Embryonic facial prominence (tissue), 1 donor: ENCODE measurements at regions not wholly inside any gene's neighbourhood (a gene's known extent, or its start where the extent isn't known, plus 50 kb on each side); places are given as distances from the start of the nearest gene placed in this dataset.
"Not testable (repeated sequence)": the region's sequence is repeated elsewhere in the genome, so short reads cannot be mapped to it uniquely, and the experiment has no call there.

ENCODE experiments used
- DNase-seq: peaks from one replicate; pipeline ENCODE4 v3.0.0-alpha.2; 2016; ENCODE audit errors: extremely low spot score

DNA sequence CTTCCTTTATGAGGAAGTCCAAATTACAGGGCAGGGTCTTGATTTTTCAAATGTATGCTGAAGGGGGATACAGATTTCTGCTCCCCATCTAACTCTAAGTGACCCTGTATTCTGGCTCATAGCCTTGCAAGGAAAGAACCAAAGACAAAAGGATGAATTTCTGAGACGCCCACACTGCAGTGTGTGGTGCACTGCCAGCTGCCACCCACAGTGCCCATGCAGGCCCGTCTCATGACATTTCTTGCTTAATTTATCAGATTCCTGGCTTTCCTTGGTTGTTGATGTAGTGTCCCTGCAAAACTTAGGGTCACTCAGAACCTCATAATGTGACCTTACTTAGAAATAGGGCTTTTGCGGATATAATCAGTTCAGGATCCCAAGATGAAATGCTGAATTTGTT is 68.0 kb downstream of the CBLN4 start:
- no peak for DNase-seq

DNA sequence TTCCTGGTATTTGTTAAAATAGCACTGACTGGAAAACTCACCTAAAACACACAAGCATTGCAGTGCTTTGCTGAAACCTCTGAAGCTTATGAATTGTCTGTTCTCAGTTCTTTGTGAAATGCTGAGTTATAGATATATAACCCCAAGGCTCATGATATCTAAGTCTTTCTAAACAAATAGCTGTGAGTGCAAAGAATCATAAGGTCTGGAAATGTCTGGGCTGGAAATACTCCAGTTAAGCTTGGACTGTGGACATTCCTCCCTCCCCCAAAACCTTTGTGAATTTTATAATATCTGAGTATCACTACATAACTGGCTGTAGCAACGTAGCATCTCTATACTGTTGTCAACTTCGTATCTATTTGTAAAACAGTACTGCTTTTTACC is 69.1 kb downstream of the CBLN4 start:
- no peak for DNase-seq

DNA sequence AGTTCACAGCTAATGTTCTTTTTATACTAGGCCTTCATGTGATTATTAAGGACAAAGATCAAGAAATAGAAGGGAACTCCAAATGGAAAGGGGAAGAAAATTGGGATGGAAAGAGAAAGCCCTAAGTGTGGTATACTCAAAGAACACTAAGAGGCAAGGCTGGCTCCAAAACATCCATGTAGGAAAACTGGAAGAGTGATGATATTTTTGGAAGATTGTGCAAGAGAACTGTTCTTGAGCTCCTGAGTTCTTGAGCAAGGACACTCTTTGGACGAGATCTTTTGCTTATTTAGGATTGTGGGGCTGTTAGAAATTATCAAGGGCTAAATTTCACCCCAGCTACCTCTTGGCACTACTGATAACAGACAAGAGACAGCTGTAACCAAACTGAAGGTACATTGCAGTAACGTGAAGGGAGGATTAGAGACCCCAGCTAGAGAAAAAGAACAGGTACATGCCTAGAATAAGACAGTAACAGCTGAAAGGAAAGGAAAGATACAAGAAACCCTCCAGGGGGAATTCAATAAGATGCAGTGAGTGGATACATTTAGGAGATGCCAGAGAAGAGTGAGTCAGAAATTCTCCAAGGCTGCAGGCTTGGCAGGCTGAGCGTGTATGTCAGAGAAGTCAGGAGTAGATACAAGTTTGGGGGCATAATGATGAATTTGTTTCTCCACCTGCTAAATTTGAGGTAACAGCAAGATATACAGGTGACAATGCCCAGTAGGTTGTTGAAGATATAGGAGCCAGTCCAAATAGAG is 69.7 kb downstream of the CBLN4 start:
- no peak for DNase-seq

DNA sequence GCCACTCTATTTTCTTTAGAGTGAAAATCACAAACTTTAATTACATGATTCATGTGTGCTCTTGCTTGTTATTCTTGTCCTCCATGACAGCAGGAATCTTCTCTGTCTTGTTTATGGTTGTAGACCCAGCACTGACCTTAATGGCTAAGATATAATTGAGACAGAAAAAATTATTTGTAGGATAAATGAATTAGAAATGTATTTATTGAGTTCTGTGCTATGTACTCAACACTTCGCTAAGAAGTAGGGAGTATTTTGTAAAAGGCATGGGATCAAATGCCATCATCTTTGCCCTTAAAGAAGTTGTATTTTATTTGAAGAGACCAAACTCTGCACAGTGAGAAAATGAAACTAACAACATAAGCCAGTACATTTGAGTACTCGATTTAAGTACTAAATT is 71.2 kb downstream of the CBLN4 start:
- no peak for DNase-seq

DNA sequence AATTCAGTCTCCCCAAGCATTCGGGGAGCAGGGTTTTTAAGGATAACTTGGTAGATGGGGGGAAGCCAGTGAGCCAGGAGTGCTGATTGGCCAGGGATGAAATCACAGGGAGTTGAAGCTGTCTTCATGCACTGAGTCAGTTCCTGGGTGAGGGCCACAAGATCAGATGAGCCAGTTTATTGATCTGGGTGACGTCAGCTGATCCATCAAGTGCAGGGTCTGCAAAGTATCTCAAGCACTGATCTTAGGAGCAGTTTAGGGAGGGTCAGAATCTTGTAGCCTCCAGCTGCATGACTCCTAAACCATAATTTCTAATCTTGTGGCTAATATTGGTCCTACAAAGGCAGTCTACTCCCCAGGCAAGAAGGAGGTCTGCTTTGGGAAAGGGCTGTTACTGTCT is 74.4 kb downstream of the CBLN4 start:
- not testable (repeated sequence) for DNase-seq

- DNase-seq: no peak
Observed at GRCh38 chr20:55928266-55928665, 77.1 kb downstream of the CBLN4 start.

DNA sequence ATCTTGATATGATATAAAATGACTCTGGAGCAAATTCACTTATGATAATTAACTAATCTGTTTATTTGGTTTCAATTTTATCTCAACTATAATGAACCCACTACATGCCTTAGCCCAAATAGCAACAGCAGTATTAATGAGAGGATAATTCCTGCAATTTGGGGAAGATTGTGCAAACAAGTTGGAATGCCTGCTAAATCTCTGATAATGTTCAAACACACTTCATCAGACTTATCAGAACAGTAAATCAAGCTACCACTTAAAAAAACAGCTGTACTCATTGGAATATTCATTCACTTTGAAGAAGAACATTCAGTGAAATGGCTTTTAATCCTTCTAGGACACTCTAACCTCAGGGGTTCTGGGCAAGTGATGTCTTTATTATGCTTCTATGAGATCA is 85.4 kb downstream of the CBLN4 start:
- DNase-seq: no peak

- DNase-seq: no peak
Observed at GRCh38 chr20:55919319-55919718, 86.0 kb downstream of the CBLN4 start.

GRCh38 chr20:55918471-55918870 is 86.8 kb downstream of the CBLN4 start:
- no peak for DNase-seq

DNA sequence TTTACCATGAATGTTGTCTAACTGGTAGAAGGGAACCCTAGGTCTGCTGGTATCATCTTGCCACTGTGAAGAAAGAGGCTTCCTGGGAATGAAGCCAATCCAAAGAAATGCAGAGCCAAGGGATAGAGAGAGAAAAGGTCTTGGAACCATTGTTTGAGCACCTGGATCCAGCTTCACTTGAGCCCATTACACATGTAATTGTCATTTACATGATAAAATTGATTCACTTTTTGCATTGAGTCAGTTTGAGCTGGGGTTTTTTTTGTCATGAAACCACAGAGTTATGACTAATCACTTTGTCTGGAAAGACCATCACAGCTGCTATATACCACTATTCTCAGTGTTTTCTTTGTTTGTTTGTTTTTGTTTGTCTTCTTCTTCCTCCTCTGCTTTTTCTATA is 112.3 kb downstream of the CBLN4 start:
- DNase-seq: no peak

- DNase-seq: no peak
Observed at GRCh38 chr20:55888685-55889084, 116.6 kb downstream of the CBLN4 start.

DNA sequence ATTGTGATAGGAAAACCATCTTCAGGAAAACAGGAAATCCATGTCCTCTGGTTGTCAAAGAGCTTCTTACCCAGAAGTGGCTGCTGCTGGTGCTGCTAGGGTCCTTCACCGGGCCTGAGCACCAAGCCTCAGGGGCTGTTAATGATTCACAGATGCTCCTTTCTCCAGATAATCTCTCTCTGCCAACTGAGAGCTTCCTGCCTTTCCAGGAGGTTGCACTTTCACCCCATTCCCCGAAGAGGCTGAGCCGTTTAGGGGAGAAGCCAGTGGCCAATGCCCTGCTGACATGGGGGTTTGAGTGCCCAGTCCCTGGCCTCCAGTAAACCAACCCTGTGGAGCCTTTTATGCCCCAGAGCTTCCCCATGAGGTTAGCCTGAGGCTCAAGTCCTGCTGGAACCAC is 122.4 kb downstream of the CBLN4 start:
- no peak for DNase-seq

DNA sequence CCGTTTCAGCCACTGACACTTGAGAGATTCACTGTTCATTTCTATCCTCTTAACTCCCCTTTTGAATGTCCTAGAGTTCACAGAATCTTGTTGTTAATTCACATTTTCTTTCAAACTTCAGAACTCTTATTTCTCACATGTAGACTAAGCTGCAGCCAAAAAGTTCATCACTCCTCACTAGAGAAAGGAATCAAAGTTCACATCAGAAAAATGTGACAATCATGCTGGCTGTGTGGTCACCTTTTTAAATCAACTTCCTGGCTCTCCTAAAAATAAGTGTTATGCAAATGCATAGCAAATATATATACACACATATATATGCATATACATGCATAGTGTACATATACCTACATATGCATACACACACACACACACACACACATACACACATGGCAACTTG is 123.0 kb downstream of the CBLN4 start:
- no peak for DNase-seq

- DNase-seq: no peak
Observed at GRCh38 chr20:55881204-55881603, 124.1 kb downstream of the CBLN4 start.

GRCh38 chr20:55880361-55880760 is 125.0 kb downstream of the CBLN4 start:
- DNase-seq: no peak

- DNase-seq: no peak
Observed at GRCh38 chr20:55855052-55855451, 150.3 kb downstream of the CBLN4 start.

DNA sequence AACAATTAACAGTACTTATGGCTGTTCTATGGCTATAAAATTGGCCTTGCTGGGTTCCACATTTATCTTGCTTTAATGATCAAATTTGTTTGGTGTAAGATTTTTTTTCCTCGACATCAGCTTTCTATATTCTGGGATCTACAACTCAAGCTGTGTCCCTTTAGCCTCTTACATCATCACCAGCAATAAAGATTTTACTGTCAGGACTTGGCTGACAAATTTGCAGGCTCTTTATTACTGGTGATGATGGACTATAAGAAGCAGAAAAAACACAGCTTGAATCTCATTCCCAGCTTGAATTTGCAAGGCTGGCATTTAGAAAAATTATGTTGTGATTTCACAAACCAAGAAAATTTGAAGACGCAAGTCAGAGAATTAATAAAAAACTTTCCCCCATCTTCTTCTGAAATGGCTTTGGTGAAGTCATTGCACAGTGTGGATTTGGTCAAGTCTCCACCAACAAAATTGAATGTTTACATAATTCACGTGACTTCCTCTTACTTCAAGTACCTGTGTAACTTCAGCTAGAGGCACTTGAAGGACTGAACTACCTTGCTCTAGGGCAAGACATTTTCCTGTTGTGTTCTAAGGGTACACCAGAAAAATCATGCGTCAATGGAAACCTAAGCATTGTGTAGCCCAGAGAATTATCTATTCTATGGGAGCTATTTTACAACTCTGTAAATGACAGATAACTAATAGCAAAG is 175.0 kb downstream of the CBLN4 start:
- DNase-seq: no peak

DNA sequence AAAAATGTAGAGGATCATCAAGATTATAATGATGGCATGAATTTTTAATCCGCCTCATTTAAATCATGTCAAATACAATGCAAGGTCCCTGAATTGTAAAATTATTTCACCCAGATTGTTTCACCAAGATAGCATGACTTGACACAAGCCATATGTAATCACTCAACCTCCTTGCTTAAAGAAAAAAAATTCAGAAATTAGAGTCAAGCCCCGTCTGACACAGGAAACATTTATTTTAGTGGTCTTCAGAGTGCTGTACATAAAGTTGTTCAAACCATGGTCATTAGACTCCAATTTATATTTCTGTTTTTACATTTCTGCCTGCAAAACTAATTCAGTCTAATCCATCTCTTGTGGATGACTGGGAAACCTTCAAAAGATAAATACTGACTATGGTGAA is 200.2 kb downstream of the CBLN4 start:
- DNase-seq: no peak

DNA sequence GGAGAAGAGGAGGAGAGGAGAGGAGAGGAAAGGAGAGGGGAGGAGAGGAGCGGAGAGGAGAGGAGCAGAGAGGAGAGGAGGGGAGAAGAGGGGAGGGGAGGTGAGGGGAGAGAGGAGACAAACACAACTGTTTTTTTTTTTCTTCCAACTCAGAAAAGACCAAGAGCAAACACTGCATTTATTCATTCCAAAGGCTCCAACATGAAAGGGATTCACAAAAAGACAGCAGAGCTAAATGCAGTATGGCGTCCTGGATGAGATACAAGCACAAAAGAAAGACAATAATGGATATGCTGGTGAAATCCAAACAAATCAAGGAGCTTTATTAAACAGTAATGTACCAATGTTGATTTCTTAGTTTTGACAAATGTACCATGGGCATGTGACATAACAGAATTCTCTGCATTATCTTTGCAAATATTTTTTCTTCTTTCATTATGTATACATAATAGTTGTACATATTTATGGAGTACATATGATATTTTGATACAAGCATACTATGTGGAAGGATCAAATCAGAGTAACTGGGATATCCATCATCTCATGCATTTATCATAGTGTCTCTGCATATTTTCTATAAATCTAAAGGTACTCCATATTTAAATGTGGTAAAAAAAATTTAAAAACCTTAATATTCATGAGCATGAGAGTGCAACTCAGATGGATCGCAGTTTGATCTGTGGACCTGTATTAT is 204.6 kb downstream of the CBLN4 start:
- no peak for DNase-seq

GRCh38 chr20:55793986-55794385 is 211.3 kb downstream of the CBLN4 start:
- no peak for DNase-seq

DNA sequence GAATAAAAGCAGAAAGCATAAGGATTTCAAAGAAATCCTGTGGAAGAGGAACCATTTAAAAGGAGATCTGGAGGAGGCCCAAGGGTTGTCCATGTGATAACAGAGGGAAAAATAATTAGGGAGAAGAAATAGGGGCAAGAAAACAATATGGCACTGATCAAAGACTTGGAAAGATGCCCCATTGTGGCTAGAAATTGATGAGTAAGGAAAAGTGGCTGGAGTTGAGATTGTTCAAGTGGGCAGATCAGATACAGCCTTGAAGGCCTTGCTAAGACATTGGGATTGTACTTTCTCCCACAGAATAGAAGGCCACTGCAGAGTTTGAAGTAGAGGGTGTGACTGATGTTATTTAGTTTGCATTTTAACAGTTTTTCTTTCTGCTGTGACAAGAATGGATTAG is 213.3 kb downstream of the CBLN4 start:
- no peak for DNase-seq

DNA sequence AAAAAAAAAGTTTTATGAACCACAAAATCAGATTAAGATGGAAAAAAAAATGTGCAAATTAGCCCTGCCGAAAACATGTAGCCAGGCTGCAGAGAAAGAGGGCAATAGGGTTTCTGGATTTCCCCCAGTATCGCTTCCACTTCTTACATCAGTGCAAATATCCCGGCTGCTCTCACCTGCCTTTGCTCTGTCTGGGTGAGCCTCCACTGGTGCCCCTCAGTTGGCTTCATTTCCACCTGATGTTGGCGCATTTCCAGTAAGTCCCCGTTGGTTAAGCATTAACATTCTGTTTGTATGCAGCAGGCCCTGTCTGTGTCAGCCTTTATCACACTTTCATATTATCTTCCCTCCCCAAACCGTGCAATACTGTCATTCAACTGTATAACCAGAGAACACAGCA is 215.1 kb downstream of the CBLN4 start:
- DNase-seq: no peak

- no peak for DNase-seq
Observed at GRCh38 chr20:55784036-55784435, 221.3 kb downstream of the CBLN4 start.
